Esophagus squamous epithelium (tissue), 4 donors: ENCODE measurements at regions not wholly inside any gene's neighbourhood (a gene's known extent, or its start where the extent isn't known, plus 50 kb on each side); places are given as distances from the start of the nearest gene placed in this dataset.

ENCODE experiments used
- POLR2A ChIP-seq, 4 donors: fragments of 450-650 bp; IDR thresholded peaks; one replicate each; pipeline ENCODE4 v1.6.1; 2017; ENCODE audit warnings: antibody characterized with exemption in 4 of 4, mild to moderate bottlenecking in 4 of 4, moderate library complexity in 3 of 4
- TF ChIP-seq, protein P1 (sequence below), 6 experiments: fragments of 450-650 bp in 4 of 6; fragments of 200-600 bp in 2 of 6; sonication (generic) in 2 of 6; IDR thresholded peaks; one replicate each; pipeline ENCODE4 v1.5.1; 2016 to 2019; ENCODE audit warnings: antibody characterized with exemption in 6 of 6, mild to moderate bottlenecking in 4 of 6, moderate library complexity in 4 of 6

- TF ChIP-seq, protein P1, sequence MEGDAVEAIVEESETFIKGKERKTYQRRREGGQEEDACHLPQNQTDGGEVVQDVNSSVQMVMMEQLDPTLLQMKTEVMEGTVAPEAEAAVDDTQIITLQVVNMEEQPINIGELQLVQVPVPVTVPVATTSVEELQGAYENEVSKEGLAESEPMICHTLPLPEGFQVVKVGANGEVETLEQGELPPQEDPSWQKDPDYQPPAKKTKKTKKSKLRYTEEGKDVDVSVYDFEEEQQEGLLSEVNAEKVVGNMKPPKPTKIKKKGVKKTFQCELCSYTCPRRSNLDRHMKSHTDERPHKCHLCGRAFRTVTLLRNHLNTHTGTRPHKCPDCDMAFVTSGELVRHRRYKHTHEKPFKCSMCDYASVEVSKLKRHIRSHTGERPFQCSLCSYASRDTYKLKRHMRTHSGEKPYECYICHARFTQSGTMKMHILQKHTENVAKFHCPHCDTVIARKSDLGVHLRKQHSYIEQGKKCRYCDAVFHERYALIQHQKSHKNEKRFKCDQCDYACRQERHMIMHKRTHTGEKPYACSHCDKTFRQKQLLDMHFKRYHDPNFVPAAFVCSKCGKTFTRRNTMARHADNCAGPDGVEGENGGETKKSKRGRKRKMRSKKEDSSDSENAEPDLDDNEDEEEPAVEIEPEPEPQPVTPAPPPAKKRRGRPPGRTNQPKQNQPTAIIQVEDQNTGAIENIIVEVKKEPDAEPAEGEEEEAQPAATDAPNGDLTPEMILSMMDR (IDR thresholded peaks at IDR 0.05), result no peak
- TF ChIP-seq POLR2A (IDR thresholded peaks at IDR 0.05), result no peak
Measured at GRCh38 chr2:131646669-131647297, 119.1 kb downstream of the CCDC74A start.
